ENCODE measurements at regions not wholly inside any gene's neighbourhood (a gene's known extent, or its start where the extent isn't known, plus 50 kb on each side); places are given as distances from the start of the nearest gene placed in this dataset.

DNA sequence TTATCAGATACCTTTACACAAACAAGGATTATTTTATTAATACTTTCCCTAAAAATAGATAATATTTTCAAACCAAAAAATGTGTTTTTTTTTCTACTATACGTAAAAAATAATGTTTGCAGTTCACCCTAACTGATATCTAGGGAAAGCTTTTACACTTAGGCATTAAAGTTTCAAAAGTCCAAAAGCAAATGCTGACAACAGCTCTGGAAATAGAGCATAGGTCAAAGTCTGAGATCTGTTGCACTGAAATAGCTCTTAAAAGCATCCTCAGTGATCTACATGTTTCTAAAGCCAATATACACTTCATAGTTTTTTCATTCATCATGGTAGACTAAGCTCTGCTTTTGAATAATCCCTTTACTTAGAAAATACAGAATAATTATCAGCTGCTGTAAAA is 222.8 kb downstream of the TRAM1L1 start:
- TF ChIP-seq, protein P1, sequence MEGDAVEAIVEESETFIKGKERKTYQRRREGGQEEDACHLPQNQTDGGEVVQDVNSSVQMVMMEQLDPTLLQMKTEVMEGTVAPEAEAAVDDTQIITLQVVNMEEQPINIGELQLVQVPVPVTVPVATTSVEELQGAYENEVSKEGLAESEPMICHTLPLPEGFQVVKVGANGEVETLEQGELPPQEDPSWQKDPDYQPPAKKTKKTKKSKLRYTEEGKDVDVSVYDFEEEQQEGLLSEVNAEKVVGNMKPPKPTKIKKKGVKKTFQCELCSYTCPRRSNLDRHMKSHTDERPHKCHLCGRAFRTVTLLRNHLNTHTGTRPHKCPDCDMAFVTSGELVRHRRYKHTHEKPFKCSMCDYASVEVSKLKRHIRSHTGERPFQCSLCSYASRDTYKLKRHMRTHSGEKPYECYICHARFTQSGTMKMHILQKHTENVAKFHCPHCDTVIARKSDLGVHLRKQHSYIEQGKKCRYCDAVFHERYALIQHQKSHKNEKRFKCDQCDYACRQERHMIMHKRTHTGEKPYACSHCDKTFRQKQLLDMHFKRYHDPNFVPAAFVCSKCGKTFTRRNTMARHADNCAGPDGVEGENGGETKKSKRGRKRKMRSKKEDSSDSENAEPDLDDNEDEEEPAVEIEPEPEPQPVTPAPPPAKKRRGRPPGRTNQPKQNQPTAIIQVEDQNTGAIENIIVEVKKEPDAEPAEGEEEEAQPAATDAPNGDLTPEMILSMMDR (IDR thresholded peaks at IDR 0.05; ENCODE audit: insufficient read depth, low read length) = no peak
- DNase-seq (ENCODE audit: low read depth) = no peak
- H3K4me3 ChIP-seq (ENCODE audit: low read depth, low read length) = no peak overlapping the region

DNA sequence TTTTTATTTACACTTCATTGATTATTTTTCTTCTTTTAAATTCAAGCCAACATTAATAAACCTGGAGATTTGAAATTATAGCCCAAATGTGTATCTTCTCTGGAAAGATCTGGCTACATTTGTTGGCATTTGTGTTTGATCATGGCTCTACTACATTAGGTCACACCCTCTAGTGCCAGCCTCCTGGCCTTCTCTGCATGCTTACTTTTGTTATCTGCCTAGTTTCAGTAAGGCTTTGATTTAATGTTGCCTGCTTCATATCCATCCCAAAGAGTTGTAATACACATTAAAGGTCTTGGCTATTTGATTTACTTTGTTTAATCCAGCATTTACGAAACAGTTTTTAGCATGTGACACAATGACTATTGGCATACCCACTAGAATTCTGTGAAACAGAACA is 224.5 kb downstream of the TRAM1L1 start:
- DNase-seq (ENCODE audit: low read depth) = no peak
- TF ChIP-seq, protein P1 (IDR thresholded peaks at IDR 0.05; ENCODE audit: insufficient read depth, low read length) = no peak
- H3K4me3 ChIP-seq (ENCODE audit: low read depth, low read length) = no peak overlapping the region

DNA sequence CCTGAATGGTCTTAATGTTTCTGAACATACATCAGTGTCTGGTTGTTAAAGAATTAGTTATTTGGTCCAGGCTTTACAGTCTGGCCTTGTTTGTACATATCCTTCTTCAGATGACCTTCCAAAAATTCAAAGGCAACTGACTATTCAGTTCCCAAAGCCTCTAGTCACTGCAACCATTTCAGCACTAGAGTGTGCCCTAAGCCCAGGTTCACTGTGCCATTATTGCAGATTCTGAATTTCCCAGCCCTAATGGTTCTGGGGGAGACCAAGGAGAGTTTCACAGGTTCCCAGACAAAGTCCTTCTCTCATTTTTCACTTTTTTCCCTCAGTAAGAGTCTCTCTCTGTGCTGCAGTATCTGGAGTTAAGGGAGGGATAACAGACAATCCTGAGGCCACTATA is 235.8 kb downstream of the TRAM1L1 start:
- DNase-seq (ENCODE audit: low read depth) = no peak
- H3K4me3 ChIP-seq (ENCODE audit: low read depth, low read length) = no peak overlapping the region
- TF ChIP-seq, protein P1 (IDR thresholded peaks at IDR 0.05; ENCODE audit: insufficient read depth, low read length) = no peak

DNA sequence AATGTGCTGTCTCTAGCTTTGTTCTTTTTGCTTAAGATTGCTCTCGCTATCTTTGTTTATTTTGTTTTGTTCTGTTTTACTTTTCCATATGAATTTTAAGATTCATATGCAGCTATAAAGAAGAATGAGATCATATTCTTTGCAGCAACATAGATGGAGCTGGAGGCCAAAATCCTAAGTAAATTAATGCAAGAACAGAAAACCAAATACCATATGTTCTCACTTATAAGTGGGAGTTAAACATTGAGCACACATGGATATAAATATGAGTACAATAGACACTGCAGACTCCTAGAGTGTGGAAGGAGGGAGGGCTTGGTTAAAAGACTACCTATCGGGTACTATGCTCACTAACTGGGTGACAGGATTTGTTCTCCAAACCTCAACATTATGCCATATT is 237.8 kb downstream of the TRAM1L1 start:
- no peak overlapping the region for H3K4me3 ChIP-seq (ENCODE audit: low read depth, low read length)
- TF ChIP-seq, protein P1 (IDR thresholded peaks at IDR 0.05; ENCODE audit: insufficient read depth, low read length) = no peak
- no peak for DNase-seq (ENCODE audit: low read depth)

DNA sequence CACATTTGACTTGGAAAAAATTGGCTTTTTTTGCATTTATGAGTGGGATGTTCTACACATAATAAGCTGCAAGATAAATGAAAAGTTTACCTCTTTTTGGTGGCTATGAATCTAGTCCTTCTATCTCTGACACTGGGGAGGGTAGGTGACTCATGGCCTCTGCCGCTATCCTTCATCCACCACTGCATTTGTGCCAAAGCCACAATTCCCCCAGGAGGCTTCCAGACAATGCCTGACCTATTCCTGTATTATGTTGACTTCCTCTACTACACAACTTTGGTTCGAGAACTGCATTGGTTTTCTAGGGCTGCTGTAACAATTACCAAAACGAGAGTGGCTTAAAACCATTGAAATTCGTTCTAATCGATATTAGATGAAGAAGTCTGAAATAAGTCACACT is 245.6 kb downstream of the TRAM1L1 start:
- DNase-seq (ENCODE audit: low read depth) = peak; percentile 0
- TF ChIP-seq, protein P1 (IDR thresholded peaks at IDR 0.05; ENCODE audit: insufficient read depth, low read length) = no peak
- H3K4me3 ChIP-seq (ENCODE audit: low read depth, low read length) = no peak overlapping the region

DNA sequence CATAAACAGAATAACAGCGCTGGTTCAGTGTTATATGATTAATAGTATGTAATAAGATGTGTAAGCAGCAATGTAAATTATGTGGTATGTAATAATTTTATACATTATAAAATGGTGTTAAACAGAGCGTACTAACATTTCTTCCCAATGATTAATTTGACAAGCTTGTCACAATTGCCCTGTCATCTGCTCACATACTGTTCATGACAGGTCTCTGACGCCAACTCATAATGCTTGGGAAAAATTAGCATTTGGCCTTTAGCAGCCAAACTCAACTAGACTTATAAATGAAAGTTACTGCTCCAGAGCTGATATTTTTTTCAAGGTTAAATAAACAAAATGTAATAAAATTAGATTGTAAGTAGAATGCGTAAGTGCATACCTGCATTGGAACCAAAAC is 246.8 kb downstream of the TRAM1L1 start:
- TF ChIP-seq, protein P1 (IDR thresholded peaks at IDR 0.05; ENCODE audit: insufficient read depth, low read length) = no peak
- no peak for DNase-seq (ENCODE audit: low read depth)
- H3K4me3 ChIP-seq (ENCODE audit: low read depth, low read length) = no peak overlapping the region

DNA sequence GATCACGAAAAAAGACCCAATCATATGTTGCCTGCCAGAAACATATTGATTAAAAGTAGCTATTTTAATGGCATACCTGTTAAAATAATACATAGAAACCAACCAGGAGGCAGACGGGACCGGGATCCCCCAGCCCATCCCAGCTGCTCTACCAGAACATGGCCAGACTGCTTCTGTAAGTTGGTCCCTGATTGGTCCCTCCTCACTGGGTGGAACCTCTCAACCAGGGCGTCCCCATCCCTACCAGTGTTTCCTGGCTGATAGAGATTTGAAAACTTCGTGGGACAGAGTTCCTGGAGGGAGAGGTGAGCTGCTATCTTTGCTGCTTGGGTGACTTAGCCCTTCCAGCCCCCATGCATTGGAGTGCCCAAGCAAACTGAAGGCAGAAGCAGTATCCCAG is 256.2 kb downstream of the TRAM1L1 start:
- TF ChIP-seq, protein P1 (IDR thresholded peaks at IDR 0.05; ENCODE audit: insufficient read depth, low read length) = no peak
- DNase-seq (ENCODE audit: low read depth) = no peak
- H3K4me3 ChIP-seq (ENCODE audit: low read depth, low read length) = no peak overlapping the region

All from fibroblast of the aortic adventitia (primary cell).